Fibroblast of skin of scalp (primary cell): ENCODE measurements at regions not wholly inside any gene's neighbourhood (a gene's known extent, or its start where the extent isn't known, plus 50 kb on each side); places are given as distances from the start of the nearest gene placed in this dataset.

ENCODE experiments used
- DNase-seq: peaks from one replicate; pipeline ENCODE4 v3.0.0-alpha.2; 2013

DNA sequence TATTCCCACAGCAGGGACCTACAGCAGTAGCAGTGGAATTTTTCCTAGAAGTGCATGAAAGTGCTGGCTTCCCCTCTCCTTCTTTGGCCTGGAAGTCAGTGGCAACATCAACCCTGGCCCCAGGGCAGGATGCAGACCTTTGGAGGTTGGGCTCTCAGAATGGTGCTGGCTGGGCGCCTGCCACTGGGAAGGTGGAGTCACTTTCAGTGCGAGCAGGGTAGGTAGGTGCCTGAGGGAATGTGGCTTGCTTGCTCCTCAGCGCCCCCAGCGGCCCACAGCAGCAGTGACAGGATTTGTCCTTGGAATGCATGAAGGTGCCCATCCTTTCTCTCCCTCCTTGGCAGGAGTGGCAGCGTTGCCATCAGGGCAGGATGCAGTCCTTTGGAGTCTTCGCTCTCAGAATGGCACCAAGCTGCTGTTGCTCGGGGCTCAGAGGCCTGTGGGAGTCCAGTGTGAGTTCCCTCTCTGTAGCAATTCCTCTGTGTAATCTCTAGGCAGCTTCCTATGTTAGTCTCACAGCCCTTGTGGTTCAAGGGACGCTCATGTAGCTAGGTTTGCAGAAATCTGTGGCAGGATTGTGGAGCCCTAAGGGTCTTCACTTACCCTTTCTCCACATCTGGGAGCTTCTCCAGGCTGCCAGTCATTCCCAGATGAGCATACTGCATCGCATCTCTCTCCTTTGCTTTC, 354.4 kb upstream of the DACH1 start:
- no peak for DNase-seq

DNA sequence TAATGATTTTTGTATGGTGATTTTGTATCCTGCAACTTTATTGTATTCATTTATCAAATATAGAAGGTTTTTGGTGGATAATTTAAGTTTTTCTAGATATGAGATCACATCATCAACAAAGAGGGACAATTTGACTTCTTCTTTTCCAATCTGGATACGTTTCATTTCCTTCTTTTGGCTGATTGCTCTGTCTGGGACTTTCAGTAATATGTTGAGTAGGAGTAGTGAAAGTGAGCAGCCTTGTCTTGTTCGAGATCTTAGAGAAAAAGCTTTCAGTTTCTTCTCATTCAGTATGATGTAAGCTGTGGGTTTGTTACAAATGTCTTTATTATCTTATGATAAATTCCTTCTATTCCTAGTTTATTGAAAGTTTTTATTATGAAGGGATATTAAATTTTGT, 352.0 kb upstream of the DACH1 start:
- DNase-seq, result no peak

DNA sequence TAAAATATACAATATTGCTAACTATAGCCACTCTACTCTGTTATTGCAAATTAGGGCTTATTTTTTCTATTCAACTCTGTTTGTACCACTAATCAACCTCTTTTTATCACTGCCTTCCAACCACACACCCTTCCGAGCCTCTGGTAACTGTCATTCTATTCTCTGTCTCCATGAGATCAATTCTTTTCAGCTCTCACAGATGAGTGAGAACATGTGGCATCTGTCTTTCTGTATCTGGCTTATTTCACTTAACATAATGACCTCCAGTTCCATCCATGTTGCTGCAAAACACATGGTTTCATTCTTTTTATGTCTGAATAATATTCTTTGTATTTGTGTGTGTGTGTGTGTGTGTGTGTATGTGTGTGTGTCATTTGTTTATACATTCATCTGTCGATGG, 350.1 kb upstream of the DACH1 start:
- no peak for DNase-seq

DNA sequence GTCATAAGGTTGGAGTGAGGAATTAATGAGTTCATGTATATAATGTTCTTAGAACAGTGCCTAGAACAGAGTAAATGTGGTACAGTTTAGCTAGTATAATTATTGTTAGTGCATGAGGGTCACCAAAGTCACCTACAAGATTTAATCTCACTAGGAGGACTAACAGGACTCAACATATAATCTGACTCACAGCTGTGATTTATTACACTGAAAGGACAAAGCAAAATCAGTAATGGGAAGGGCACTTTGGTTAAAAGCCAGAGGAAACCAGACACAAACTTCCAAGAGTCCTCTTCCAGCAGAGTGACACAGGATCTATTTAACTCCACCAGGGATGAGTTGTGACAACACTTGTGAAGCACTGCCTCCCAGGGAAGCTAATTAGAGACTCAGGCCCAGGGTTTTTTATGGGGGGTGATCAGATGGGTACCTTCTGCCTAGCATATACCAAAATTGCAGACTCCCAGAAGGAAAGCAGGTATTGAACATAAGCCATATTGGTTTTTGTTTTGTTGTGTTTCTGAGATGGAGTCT, 341.2 kb upstream of the DACH1 start:
- no peak for DNase-seq

DNA sequence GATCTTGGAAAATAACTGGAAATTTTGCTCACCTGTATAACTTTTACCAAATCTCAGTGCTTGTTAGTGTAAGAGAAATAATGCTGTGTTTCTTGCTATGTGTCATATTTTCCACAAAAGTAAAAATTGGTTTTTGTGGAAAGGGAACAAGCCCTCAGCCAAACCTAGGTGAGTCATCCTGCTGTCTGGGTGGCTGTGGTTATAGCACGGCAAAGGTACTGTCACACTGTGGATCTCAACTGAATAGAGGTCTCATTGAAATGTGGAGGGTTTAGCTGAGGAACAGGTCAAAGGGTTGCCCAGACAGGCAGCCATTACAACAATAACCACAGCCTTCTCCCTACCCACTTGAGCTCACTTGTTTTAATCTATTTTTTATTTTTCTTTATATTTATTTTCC, 338.8 kb upstream of the DACH1 start:
- peak; percentile 2 for DNase-seq

DNA sequence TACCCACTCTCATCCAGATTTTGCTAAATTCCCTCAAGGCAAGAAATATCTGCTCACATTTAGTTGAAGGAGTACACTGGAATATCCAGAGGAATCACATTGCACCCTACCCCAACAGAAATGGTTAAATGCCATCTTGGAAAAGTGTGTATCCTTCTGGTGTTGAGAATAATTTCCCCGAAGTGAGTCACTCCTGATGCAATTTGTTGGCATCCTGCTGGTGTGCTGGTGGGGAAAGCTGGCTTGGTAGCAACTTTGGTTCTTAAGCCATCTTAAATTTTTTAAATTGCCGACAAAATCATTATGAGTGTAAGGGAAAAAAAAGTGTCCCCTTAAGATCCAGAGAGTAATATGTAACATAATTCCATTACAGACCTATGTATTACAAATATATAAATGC, 337.3 kb upstream of the DACH1 start:
- peak; percentile 64 for DNase-seq

DNA sequence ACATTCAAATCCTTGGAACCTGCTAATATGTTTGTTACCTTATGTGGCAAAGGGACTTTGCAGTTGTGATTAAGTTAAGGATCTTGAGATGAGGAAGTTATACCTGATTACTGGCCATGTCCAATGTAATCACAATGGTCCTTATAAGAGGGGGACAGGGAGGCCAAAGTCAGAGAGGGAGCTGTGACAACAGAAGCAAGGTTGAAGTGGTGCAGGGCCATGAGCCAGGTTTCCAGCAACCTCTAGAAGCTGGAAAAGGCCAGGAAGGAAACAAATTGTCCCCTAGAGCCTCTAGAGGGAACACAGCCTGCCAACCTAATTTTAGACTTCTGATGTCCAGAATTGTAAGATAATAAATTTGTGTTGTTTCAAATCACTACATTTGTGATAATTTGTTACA, 334.7 kb upstream of the DACH1 start:
- no peak for DNase-seq

DNA sequence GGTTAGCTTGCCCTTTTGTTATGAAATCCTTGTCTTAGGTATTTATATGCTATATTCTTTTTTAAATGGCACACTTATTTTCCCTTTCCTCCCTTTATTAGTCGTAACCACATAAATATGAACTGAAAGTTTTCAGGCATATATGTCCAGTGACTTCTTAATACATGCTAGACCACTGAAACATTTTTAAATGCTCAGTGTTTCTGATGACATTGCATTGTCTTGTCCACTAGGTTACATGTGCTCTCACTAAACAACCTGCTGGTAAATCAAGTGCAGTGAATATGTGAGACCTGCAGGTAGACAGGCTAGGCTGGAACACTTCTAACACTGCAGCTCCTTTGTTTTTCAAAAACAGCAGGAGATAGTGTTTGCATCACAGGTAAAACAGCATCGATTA, 332.6 kb upstream of the DACH1 start:
- peak; percentile 1 for DNase-seq

DNA sequence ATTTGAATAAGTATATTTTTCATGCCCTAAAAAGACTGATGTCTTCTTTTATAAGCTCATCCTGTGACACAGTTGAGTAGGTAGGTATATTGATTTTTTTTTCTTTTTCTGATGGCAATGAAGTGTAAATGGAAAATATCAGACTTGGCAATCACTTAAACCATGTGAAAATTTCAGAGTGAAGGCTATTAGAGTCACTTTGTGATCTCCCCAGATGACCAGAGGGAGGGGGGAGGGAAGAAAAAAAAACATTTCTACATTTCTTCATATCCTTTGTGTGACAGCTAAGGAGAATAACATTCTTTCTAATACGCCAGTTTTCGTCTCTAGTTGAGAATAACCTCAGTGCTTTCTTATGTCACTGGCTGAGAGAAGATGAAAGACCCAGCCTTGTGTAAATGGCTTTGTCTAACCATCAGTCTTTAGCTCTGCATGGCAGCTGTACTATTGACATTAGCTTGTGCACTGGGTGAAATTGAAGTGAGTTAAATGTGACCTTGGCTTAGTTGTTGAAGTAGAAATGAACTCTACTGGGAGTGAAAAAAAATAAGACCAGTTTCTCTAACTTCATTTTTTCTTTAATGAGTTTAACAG, 332.1 kb upstream of the DACH1 start:
- no peak for DNase-seq

DNA sequence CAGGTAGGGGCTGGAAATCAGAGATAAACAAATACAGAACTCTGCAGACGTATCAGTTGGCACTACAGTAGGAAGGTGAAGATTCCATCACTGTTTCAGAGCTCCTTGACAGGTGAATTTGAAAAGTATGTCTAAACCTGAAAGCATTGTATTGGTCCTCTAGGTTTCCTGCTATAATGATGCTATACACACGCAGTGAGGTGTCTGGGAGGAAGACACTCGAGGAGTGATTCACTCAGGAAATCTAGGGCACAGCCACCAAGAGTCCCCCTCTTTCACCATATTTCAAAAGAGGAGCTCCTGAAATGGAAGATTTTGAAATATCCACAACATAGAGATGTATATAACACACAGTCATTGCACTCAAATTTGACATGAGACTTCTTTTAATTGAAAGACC, 331.0 kb upstream of the DACH1 start:
- DNase-seq, result no peak

DNA sequence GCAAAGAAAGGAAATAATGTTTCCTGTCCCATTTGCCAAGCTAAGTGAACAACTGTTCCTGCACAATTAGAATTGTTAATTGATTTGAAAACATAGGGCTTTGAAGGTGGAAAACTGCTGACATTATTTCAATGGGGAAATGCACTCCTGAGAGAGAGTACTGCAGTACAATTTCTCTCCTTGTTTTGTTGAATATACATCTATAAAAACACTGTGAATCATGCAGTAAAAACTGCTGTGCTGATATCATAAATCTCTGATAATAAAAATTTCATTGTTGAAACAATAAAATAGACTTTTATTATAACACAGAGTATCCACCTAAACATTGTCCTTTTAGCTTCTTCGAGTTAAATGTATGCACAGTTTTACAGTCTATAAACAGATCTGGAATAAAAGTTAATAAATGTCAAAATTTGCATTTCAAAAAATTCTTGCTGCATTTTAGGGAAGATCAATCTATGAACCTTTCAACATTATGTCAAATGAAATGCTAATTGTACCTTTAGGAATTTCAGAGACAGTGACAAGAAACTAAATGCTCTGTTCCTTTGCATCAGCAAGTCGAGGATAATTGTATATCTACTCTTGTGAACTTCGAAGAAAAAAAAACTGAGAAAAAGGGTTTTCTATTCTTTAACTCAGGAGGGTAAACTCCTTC, 328.2 kb upstream of the DACH1 start:
- DNase-seq, result no peak

DNA sequence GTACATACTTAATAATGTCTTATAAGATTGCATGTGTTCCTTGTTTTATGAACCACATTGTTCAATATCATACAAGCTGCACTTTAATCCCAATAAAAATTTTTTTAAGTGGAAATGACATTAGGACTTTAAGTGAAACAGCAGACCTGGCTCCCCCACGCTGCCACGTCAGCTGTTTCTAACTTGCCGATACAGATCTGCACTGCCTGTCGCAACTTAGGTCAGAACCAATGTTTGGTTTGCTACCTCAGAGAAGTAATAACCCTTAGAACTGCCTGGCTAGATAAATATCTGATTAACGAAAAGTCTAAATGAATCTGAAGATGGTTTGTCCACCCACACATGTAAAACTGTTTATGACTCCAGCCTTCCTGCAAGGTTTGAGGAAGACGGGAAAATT, 327.5 kb upstream of the DACH1 start:
- DNase-seq, result no peak

DNA sequence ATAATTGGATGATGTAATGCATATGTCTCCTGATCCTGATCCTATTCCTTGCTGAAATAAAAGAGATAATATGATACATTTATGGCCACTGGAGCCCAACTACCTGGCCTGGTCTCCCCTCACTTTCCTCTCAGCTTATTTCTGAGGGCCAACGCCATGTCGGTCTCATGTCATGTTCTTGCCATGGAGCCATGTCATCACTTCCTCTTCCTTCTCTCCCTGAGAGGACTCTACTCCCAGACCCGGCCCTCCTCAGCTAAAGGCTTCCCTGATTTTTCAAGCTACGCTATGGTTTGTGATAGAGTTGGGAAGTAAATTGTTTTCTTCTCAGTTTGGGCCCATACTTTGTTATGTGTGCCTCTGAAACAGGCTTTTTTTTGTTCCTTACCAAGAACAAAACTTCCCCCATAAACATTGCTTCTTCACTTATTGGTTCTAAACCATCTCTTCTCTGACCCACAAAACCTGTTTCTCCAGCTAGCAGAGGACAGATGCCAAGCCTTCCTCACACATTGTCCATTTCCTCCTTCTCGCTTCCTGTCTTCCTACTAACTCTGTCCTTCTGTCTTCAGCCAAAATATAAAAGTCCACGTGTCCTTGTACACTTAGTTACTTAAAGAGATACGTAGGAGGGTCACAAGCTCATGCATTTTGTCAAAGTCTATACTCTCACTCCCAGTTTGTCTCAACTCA, 319.9 kb upstream of the DACH1 start:
- DNase-seq, result no peak

DNA sequence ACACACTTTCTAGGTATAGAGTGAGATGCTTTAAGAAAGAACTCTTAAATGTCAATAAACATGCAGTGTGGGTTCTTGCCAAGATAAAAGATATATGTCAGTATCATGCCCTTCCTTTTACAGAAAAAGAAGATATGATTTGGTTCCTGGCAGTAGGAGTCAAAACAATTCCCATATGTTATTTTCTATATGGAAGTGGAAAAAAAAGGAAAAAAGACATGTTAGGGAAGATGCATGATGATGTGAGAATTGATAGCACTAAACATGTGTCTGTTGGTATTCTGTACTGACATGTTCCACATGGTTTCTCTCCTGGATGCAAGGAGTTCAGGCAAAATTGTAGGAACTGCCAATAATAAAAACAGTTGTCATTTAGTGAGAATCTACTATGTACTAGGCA, 318.8 kb upstream of the DACH1 start:
- no peak for DNase-seq

DNA sequence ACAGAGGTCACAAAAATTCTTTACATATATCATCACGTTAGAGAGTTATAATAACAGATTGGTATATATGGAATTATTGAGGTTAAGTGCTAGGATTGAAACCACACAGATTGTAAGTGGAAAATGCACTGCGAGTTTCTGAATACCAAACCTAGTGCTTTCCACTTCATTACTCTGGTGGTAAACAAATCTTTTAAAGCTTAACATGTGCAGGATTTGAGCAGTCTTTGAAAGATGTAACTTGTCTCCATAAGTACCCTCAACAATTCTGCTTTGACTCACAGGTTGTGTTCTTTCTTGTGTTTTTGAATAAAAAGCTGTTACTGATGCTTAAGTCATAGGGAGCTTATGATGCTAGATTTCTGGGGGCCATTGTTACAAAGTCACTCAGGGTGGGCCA, 314.7 kb upstream of the DACH1 start:
- DNase-seq, result no peak

DNA sequence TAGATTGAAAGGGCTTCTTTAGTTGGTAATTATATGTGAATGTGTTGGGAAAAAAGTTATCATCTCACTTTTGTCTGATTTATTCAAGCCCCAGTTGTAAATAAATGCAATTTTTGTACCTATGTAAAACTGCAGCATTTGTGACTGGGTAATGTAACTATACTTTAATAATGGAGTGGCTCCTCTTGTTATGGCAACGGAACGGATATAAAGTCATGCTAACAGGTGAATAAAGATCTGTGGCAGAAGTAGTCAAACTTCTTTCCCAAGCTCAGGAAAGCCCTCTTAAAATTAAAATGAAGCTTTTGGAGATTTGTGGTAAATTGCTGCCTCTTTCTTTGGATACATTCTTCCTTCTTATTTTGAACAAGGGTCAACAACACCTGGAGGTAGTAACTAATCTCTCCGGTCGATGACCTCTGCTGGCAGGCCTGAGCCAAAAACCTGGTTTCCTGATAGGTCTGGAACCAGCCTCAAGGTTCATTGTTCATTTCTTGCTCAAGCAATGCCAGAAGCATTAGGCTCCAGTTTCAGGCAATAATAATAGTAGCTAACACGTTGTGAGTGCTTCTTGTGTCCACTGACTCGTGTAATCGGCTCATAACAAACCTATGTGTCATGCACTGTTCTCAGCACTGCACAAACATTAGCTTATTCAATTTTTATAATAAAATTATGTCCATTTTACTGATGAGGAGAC, 313.4 kb upstream of the DACH1 start:
- DNase-seq, result peak; percentile 22

DNA sequence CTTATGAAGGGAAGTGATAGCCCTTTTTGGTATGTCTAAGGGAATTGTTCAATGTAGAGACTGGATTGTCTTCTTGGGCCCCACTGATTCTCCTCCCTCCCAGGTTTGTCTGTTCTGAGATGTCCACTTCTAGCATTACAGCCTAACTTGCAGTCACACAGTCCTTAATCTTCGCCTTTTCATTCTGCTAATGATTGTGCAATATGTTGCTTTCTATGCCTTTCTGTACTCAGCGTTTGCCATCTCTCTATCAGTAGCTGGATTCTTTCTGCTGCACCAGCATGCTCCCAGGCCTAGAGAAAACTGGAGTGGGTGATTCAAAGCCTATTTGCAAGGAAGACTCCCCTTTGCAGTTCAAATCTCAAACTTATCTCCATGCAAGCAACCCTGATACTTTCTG, 307.5 kb upstream of the DACH1 start:
- no peak for DNase-seq

DNA sequence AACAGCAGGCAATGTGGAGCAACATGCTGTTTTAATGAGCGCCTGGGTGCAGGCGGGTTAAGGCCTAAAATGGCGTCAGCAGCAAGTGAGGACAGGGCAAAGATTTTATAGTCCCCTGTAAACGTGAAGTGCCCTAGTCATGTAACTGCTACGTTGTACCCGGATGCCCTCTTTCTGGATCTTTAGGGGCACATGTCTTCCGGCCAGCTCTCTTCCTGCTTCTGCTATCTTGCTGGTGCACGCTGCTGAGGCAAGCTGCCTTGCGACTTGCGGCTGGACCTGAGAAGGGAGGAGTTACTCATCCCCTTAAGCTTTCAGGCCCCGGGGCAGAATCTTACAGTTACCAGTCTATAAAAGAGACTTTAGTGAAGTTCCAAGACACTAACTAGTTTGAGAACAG, 303.6 kb upstream of the DACH1 start:
- no peak for DNase-seq

DNA sequence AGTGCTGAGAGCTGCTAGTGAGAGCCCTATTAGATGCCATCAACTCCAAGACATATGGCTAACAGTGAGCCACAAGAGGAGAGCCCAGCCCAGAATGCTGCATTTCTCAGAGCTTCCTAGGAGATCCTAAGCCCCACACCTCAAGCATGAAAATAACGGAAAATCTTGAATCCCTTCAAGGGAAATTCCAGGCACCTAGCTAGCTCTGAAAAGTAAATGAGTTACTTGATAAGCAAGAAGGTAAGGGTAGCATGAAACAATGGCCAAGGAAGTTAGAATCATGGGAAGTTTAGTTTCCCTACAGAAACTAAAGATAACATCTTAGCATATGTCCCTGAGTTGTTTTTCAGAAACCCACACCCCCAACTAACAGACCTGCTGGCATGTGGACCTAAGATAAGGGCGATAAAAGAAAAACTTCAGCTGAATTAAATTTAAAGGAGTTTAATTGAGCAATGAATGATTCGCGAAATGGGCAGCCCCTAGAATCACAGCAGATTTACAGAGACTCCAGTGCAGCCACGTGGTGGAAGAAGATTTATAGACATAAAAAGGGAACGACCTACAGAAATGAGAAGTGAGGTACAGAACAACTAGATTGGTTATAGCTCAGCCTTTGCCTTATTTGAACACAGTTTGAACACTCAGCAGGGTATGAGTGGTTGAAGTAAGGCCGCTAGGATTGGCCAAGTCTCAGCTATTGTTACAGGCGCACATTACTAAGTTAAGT, 301.3 kb upstream of the DACH1 start:
- DNase-seq, result no peak

DNA sequence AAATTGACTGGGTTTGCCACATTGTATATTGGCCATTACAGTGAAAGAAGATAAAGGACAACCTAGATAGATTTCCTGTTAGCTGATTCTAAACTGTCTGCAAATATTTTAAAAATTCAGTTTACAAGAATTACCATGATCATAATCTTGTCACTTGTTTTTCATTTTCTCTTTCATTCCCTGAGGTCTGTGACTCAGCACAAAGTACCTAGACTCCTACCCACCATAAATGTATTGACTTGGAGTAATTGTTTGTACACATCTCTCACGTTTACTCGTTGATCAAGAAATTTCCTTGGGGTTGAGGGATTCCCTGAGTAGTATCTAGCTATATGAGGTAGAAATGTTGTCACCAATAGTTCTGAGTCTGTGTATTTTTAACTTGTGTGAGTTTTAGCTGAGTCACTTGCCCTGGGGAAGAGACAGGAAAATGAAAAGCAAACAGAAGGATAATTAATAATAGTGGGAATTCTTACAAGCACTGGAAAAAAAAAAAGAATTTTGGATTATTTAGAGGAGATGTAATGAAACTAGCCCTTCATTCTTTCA, 299.2 kb upstream of the DACH1 start:
- DNase-seq, result peak; percentile 33

DNA sequence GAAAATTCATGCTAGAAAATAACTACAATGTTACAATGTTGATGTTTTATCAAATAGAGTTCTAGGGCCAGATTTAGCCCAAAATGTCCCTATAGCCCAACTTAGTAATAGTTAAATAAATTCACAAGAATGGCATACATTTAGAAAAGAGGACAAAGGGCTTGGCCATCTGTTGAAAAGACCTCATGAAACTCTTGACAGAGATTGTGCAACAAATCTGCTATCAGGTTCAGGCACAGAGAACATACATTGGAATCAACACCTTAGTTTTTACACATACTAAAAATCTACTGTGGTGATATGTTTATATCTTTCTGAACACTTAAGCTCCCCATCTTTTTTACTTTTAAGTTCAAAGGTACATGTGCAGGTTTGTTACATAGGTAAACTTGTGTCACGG, 298.3 kb upstream of the DACH1 start:
- DNase-seq, result no peak

DNA sequence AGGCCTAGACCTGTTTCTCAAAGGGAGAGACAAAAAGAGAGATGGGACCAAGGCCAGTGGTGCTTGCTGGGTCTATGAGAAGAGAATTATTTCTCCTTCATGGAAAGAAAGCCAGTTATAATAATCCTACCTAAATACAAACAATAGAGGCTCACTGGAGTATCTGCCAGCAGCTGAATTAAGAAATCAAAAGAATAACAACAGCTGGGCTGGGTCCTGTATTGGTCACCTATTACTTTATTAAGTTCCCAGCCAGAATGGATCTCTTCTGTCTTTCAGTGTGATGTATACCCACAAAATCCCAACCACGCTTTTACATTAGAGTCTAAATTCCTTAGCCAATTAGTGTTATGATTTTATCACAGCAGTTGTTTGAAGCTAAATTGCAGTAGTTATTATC, 297.8 kb upstream of the DACH1 start:
- DNase-seq, result no peak
